A673 (cell line): ENCODE measurements at regions not wholly inside any gene's neighbourhood (a gene's known extent, or its start where the extent isn't known, plus 50 kb on each side); places are given as distances from the start of the nearest gene placed in this dataset.
A peak's percentile ranks its signal among the peaks of the same experiment; 100 is the strongest.

Source experiments
- BruUV-seq: library from RNA; stranded (reverse); fragments of 400-500 nt; replicated peaks from 2 replicates; lab custom pipeline; 2021; lab: Mats Ljungman, UMichigan
- CTCF ChIA-PET: fragments of 300-600 bp; sonication (Branson Sonifier 250); formaldehyde crosslinking; loops from one replicate; lab custom pipeline; 2022; ENCODE audit warnings: antibody characterized with exemption; lab: Charles Lee
- POLR2A ChIA-PET: fragments of 300-600 bp; sonication (Branson Sonifier 250); formaldehyde crosslinking; loops from one replicate; lab custom pipeline; 2022; ENCODE audit warnings: antibody characterized with exemption; ENCODE audit not compliant: low non-redundant PET; lab: Charles Lee
- DNase-seq: peaks from one replicate; pipeline ENCODE4 v3.0.0-alpha.2; 2015; ENCODE audit warnings: low spot score
- H3K27ac ChIP-seq: fragments of 200-600 bp; sonication (generic); 2 replicates; pipeline ENCODE4 v1.5.1; 2016; ENCODE audit warnings: mixed run types, low read depth, mild to moderate bottlenecking, mixed read lengths, antibody characterized with exemption, low read length; ENCODE audit not compliant: poor library complexity, severe bottlenecking
- H3K27me3 ChIP-seq: fragments of 200-600 bp; sonication (generic); replicated peaks from 2 replicates; pipeline ENCODE4 v1.6.1; 2017; ENCODE audit warnings: mixed run types, low read depth, mild to moderate bottlenecking, mixed read lengths, antibody characterized with exemption, low read length; ENCODE audit not compliant: insufficient read depth, poor library complexity
- H3K36me3 ChIP-seq: fragments of 200-600 bp; sonication (generic); 2 replicates; pipeline ENCODE4 v1.6.1; 2016; ENCODE audit warnings: mixed run types, mild to moderate bottlenecking, mixed read lengths, antibody characterized with exemption, low read length; ENCODE audit not compliant: insufficient read depth, poor library complexity, severe bottlenecking
- H3K4me1 ChIP-seq: fragments of 200-600 bp; sonication (generic); 2 replicates; pipeline ENCODE4 v1.6.1; 2017; ENCODE audit warnings: mixed run types, mild to moderate bottlenecking, mixed read lengths, antibody characterized with exemption, low read length; ENCODE audit not compliant: insufficient read depth, poor library complexity, severe bottlenecking
- H3K4me3 ChIP-seq: fragments of 200-600 bp; sonication (generic); 2 replicates; pipeline ENCODE4 v1.5.1; 2016; ENCODE audit warnings: low read depth, mixed run types, mild to moderate bottlenecking, mixed read lengths, low read length; ENCODE audit not compliant: poor library complexity, severe bottlenecking
- H3K9me3 ChIP-seq: fragments of 200-600 bp; sonication (generic); 2 replicates; pipeline ENCODE4 v1.6.1; 2016; ENCODE audit warnings: mixed run types, low read depth, mild to moderate bottlenecking, mixed read lengths, antibody characterized with exemption, low read length; ENCODE audit not compliant: poor library complexity, severe bottlenecking
- CTCF ChIP-seq: fragments of 300-800, 200-600 bp; sonication (generic); conservative IDR thresholded peaks from 2 replicates; pipeline ENCODE4 v1.5.1; 2017; ENCODE audit warnings: low read depth, mild to moderate bottlenecking, antibody characterized with exemption, low read length, moderate library complexity, mixed read lengths
- EZH2 ChIP-seq: fragments of 200-600 bp; sonication (generic); IDR thresholded peaks from 2 replicates; pipeline ENCODE4 v1.6.1; 2017; ENCODE audit warnings: borderline replicate concordance, low read depth, mild to moderate bottlenecking, mixed read lengths, antibody characterized with exemption, low read length; ENCODE audit not compliant: poor library complexity, severe bottlenecking
- intact Hi-C: fragments of 100-400 bp; cut with micrococcal nuclease; formaldehyde crosslinking; loops from one replicate; pipeline ENCODE4 v1.10.0; 2022; ENCODE audit not compliant: unreplicated experiment

DNA sequence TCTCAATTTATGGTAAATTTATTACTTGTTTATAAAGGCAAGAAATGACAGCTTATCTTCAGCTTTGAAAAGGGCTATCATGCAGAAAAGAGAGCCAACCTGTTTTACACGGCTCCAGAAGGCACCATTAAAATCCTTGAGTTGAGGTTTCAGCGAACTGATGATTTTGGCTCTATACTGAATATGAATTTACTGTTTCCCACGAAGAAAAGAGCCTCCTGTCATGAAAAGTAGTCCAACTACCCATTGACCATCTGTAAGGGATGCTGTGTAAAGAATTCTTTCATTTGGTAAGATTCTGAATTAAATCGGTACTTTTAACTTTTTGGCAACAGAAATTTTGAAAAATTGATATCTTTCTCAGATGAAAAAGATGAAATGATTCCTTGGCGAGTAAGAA lies 657.6 kb upstream of the ZNF608 start:
- DNase-seq, result no peak
- ChIA-PET CTCF (no interaction called here), POLR2A (no interaction called here)
- Histone ChIP-seq H3K36me3 (no peaks in the 10 kb centered on the region), H3K4me1 (peaks cover 9% of the 10 kb centered on the region), H3K9me3 (no peaks in the 10 kb centered on the region), H3K27ac (no peak overlapping the region), H3K4me3 (no peak overlapping the region), H3K27me3 (no peaks in the 10 kb centered on the region)
- intact Hi-C loops, result no loop called here
- TF ChIP-seq CTCF (no peak), EZH2 (no peak)
- no TSS peak for BruUV-seq

DNA sequence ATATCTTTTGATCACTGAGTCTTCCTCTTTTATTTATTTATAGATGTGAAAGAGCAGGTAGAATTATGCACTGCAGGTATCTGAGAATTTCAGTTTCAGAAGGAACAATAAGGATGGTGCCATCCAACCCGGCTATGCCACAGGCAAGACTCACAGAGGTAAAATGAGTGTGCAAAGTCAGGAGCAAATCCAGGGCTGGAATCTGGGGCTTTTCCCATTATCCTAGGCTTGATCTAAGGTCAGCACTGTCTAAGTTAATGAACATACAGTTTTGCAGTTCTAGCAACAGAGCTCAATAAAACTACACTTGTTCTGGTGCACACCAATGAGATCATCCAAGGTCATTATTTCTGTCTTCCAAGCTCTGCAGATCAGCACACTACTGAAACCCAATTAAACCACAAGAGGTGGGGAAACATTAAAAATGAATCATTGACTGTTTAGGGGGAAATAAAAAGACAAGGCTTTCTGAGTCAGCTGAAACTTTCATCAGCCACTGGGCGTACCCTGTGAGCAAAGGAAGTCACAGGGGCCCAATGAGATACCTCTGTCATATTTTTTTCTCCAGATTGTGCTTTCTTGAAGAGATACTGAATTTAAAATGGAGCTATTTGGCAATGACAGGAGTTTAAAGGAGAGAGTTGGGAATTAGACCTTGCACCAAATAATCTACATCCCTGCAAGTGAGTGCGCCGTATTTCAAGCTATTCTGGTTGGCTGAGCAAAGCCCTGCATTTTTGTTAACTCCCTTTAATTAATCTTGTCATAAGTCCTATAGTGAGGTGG lies 662.2 kb upstream of the ZNF608 start:
- no peak overlapping the region for H3K27ac ChIP-seq
- peaks cover 55% of the 10 kb centered on the region for H3K4me1 ChIP-seq
- CTCF ChIA-PET, result no interaction called here
- no peaks in the 10 kb centered on the region for H3K27me3 ChIP-seq
- POLR2A ChIA-PET, result interaction anchor here (0.6 kb wide), 1 partner anchor 13 kb away, joined by 4 read pairs; no protein-coding TSS in a partner anchor
- BruUV-seq, result no TSS peak
- no peak for TF ChIP-seq EZH2
- no peak for TF ChIP-seq CTCF
- peak; percentile 83 for DNase-seq
- no peaks in the 10 kb centered on the region for H3K9me3 ChIP-seq
- no peaks in the 10 kb centered on the region for H3K36me3 ChIP-seq
- H3K4me3 ChIP-seq, result no peak overlapping the region
- intact Hi-C loops, result no loop called here

- H3K9me3 ChIP-seq, result no peaks in the 10 kb centered on the region
- no peaks in the 10 kb centered on the region for H3K27me3 ChIP-seq
- H3K4me1 ChIP-seq, result peaks cover 55% of the 10 kb centered on the region
- no peak overlapping the region for H3K4me3 ChIP-seq
- ChIA-PET POLR2A (interaction anchor here (0.6 kb wide), 1 partner anchor 13 kb away, joined by 4 read pairs; no protein-coding TSS in a partner anchor), CTCF (interaction anchor here (0.6 kb wide), 1 partner anchor 36 kb away, joined by 11 read pairs; no protein-coding TSS in a partner anchor)
- intact Hi-C loops, result no loop called here
- DNase-seq, result peak; percentile 39
- H3K36me3 ChIP-seq, result no peaks in the 10 kb centered on the region
- BruUV-seq, result no TSS peak
- no peak overlapping the region for H3K27ac ChIP-seq
- TF ChIP-seq CTCF, result no peak
Measured at GRCh38 chr5:125409234-125409860, 662.9 kb upstream of the ZNF608 start.
